Activated CD8-positive, alpha-beta memory T cell treated with anti-CD3 and anti-CD28 coated beads, Interleukin-2, amount 50 U/mL, for 24 hours (primary cell): ENCODE measurements at regions not wholly inside any gene's neighbourhood (a gene's known extent, or its start where the extent isn't known, plus 50 kb on each side); places are given as distances from the start of the nearest gene placed in this dataset.

Experiments
- DNase-seq: peaks from one replicate; pipeline ENCODE4 v3.0.0-alpha.2; 2020; ENCODE audit errors: extremely low read depth

DNA sequence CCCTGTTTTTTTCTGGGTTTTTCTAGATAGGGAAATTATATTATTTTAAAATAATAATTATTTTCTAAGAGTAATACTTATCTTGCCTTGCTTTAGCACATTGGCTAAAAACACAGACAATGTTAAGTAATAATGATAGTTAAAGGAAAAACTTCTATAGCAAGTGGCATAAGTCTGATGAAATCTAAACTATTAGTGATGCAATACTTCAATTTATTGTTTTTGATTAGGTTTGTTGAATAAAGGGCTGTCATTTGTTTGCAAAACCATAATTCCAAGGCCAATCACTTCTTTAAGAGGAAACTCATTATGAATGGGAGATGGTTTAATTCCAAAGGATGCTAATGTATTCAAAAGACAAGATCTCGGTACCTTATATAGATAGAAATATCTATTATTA lies 293.8 kb upstream of the FBXL7 start:
- DNase-seq = no peak

DNA sequence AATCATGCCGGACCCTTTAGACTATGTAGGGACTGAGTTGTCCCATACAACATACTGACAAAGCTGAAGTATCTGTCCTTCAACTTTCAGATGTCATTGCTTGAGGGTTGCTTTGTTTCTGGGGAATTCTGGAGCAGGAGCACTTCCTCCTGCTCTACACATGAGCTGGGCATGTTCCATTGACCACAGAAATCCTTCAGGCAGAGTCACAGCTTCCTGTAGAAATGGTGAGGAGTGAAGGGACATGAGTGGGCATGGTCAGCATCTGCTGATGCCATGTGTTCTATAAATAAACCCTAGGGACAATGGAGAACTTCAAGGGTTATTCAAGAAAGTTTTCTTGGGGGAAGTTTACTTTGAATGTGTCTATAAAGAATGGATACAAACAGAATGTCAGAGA lies 296.6 kb upstream of the FBXL7 start:
- no peak for DNase-seq

DNA sequence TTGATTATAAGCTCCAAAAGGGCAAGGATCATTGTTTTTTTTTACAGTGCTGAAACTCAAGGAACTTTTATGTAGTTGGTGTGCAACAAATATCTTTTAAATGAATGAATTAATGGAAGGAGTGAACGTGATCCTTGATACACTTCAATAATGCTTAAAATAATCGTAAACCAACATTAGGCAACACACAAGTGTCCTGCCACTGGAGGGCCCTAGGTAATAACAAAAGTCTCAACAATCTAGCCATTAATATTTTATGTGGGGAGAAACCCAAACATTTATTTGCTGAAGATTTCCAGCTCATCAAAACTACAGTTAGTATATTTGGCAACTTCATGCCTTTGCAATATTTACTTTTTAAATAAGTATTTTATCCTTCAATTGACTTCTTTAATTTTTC lies 309.0 kb upstream of the FBXL7 start:
- DNase-seq = no peak

DNA sequence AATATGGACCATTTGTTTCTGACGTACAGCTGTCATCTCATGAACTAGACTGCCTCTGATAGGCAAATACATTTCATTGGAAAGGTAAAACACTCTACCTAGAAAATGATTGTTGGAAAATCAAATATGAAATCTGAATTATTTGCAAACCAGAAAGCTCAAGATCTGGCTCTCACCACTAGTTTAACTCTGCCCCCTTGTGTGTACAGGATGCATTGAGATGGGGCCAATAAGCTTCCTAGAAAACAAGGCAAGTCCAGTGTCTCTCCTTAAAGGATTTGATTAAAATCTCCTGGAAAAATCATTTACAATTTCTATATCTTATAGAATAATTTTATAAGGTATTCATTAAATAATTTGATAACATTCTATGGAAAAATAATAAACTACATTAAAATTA lies 311.9 kb upstream of the ANKH start:
- no peak for DNase-seq

DNA sequence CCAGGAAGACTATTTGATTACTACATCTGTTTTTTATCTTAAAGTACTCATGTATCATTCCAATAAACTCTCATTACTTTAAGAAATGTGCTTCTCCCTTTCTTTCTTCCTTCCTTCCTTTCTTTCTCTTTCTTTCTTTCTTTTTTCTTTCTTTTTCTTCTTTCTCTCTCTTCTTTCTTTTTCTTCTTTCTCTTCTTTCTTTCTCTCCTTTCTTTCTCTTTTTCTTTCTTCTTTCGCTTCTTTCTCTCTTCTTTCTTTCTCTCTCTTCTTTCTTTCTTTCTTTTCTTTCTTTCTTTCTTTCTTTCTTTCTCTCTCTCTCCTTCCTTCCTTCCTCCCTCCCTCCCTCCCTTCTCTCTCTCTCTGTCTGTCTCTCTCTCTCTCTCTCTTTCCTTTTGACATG lies 298.6 kb upstream of the ANKH start:
- DNase-seq = no peak

DNA sequence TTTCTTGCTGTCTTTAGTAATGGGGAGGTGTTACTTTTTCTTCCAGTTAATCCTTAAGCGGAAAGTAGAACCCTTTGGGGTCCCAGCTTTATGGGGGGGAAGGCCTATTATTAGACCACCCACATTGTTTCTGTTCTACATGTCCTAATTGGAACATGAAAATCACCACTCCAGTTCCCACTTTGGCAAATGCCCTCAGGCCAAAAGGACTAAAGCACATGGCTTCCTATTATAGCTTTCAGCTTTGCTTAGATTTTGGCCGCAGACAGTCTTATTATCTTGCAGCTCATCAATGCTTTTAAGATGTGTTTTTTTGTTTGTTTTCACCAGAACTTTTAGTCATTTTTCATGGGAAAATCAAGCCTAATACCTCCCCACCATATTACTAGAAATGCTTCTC lies 296.8 kb upstream of the ANKH start:
- DNase-seq = no peak

DNA sequence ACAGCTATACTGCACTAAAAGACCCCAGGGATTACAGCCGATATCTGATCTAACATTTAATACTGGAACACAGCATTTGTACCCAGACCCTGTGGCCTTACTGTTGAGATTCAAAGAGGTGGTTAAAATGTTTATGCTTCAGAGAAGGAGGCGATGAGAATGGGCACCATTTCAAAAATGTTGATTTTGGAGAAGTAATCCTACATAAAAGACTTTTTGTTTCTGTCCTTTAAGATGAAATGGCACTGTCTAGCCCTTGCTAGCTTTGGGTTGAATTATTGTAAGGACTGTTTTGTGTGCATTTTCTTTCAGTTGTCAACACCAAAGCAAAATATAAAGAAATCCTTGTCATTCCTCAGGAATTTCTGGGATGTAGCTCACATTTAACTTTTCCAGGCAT lies 288.5 kb upstream of the ANKH start:
- DNase-seq = no peak

DNA sequence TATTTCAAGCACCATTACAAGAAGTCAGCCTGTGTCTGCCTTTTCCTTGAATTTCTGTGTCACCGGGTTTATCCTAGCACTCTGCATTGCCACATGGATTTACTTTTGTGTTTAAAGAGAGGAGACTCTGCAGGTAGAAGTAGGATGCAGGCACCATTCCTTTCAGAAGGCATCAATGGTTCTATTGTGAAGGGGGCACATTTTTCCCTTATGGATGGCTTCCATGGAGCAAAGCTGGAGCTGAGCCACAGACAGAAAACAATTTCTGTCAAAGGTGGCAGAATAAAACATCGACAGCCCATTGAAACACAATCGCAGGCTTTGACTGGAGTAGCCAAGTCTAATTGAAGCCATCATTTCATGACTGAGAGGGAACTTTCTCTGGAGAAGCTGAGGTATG lies 288.0 kb upstream of the ANKH start:
- DNase-seq = no peak

DNA sequence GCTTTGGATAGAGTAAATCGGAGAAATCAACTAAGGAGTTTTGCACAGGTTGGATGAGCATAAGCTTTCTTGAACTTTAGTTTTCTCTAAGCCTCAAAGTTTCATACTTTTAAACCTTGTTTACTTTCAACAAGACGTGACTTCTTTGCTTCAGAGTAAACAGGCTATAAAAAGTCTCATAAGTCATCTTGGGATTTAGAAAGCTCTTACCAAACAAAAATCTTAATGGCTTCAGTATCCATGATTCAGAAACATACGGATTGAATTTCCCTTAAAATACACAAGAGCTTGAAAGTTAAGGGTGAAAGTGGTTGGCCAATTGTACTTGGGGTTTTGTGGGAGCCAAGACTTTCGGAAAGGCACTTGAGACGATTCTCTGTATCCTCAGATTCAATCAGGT lies 270.9 kb upstream of the ANKH start:
- no peak for DNase-seq

DNA sequence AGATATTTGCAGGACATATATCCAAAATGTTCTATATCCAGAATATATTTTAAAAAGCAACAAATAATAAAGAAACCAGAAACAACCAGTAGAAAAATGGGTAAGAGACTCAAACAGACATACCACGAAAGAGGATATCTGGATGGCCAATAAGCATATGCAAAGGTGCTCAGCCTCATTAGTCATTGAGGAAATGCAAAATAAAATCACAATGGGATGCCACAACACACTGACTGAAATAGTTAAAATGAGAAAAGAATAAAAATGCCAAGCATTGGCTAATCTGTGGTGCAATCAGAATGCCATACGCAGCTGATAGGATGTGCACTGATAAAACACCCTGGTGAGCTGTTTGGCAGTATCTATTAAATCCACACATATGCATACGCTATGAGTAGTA lies 265.8 kb upstream of the ANKH start:
- DNase-seq = no peak

DNA sequence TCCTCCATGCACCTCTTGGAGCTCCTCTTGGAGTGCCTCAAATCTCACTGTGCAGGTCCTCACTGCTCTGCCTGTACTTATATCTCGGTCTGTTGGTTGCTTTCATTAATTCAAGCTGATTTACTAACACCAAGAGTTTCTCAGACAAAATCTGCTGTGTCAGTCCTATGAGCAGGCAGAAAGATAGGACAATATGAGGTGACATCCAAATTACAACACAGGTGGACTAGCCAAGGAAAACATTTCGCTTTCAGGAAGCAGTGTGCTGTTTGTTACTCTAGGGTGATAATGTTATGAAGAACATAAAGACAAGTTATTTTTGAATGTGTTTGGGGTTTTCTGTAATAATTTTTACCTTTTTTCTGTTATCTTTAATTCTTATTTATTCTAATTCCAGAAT lies 264.1 kb upstream of the ANKH start:
- no peak for DNase-seq

DNA sequence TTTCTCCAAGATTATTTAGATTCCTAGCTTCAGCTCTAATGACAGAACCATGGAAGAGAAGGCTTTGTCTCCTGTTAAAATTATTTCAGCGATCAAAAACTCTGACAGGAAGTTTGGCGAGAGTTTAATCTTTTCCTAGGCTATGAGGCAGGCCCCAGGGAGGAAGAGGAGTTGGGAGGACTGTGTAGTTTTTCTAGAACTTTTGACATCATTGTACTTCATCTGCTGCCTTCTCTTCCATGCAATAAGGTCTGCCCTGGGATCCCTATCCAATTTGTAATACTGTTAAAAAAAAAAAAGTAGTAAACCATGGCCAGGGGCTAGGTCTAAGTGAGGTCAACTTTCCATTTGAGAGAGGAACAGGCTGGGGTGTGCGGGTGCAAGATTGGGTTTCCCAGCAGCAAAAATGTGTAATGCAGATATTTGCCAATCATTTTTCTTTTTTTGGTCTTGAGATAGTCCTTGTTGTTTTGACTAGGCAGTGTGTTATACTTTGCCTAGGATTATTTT lies 261.9 kb upstream of the ANKH start:
- no peak for DNase-seq

DNA sequence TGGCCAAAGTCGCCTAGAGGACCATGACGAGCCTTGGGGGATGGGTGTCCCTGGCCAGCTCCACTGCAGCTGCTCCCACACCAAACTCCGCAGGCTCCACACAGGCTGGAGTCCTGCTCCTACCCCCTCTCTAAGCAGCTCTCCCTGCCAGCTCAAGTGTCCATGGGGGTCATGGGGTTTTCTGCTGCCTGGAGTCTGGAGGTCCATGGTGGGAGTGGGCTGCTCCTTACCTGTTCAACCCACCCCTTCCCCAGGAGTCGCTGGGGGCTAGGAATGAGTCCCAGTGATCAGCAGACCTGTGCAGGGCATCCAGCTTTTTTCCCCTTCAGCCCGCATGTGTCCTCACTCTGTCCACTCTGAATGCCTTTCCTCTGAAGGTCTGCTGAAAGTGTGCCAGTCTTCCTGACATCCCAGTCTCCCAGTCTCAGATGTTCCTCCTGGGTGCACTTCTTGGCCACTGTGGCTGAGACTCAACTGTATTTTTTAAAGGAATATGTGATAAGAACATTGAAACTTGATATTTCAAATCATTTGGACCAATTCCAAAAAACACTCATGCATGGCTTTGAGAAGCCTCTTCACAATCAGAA lies 261.3 kb upstream of the ANKH start:
- DNase-seq = no peak

DNA sequence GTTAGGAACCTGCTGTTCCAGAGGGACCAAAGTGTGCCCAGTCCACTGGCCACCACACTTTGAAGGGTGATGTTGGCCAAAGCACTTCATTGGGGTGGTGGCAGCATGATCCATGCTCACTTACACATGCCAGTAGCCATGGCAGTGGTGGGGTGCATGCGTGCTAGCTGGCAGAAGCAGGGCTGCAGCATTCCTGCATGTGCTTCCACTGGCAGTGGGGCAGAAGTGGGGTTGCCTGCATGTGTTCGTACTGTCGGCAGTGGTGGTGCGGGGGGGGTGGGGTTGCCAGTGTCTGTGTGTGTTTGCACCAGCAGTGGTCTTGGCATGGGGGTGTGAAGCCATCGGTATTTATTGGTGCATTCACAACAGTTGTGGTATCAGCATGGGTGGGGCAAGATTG lies 260.3 kb upstream of the ANKH start:
- DNase-seq = no peak

DNA sequence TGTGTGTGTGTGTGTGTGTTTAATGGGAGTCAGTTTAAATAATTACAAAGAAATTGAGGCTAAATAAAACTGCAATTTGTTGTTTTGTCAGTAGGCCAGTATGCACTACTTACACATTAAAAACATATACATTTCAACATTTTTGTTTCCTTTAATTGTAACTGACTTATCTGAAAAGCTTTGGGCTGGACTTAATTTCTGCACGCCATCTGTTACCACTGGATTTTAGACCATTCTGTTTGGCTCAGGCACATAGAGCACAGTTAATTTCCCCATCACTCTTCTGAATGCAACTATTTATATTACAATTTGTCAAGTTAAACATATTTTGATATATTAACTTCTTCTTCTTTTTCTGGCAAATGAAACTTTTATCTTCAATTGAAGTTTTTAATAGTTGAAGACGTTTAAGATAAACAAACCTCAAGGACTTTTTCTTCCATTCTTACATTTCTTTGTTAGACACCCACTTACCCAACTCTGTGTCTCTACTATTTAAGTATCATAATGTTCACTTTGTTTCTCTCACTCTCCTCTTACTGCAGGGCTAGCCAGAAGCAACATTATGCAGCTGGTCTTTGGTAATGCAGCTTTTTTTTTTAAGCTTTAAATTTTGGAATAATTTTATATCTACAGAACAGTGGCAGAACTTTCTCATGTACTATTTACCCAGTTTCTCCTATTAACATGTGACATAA lies 253.4 kb upstream of the ANKH start:
- no peak for DNase-seq

DNA sequence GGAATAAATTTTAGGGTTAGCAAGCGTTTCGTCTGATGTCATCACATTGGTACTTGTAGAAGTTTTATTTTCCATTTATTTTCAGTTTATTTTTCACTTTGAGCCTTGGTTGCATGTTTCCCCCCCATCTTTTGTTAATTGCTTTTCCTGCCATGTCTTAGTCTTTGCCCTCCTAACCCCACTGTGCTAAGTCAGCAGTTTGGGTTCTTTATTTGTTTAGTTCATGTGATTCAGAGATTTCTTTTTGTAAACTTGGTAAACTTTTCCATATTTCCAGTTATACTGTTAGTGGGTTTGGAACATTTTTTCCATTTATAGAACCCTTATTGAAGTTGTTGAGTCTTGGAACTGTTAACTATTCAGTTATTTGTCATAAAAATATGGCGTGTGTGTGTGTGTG lies 252.9 kb upstream of the ANKH start:
- no peak for DNase-seq

DNA sequence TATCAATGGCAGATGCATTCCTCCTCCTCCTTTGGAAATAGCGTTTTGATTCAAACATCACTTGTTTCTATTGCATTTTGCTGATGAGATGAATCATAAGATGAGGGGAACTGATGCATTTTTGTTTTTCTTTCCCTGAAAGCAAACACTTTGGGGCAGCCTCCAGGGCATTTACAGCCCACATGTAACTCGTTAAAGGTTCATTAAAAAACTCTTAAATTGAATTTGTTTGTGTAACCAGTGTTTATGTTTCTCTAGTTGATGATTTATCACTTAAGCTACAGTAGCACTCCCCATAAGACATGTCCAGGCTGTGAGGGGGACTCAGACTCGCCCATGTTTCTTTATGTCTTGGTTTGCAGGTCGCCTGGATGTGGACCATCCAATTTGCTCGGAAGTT lies 246.1 kb upstream of the ANKH start:
- DNase-seq = no peak

DNA sequence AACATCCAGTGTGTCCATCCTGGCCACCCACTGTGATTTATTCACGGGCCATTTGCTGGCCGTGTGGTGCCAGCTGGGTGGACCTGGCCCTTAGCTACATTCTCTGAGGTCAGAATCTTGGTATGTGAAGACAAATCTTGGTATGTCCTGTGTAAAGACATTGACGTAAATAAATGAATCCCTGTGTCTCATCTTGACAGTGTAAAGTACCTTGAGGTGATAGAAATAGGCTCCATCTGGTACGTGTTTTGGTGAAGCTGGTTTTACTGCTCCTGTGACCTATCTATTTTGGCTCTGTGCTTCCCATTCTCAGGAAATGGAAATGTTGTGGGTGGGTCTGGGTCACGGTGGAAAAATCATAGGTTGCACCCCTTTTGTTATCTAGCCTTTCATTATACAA lies 245.4 kb upstream of the ANKH start:
- no peak for DNase-seq

DNA sequence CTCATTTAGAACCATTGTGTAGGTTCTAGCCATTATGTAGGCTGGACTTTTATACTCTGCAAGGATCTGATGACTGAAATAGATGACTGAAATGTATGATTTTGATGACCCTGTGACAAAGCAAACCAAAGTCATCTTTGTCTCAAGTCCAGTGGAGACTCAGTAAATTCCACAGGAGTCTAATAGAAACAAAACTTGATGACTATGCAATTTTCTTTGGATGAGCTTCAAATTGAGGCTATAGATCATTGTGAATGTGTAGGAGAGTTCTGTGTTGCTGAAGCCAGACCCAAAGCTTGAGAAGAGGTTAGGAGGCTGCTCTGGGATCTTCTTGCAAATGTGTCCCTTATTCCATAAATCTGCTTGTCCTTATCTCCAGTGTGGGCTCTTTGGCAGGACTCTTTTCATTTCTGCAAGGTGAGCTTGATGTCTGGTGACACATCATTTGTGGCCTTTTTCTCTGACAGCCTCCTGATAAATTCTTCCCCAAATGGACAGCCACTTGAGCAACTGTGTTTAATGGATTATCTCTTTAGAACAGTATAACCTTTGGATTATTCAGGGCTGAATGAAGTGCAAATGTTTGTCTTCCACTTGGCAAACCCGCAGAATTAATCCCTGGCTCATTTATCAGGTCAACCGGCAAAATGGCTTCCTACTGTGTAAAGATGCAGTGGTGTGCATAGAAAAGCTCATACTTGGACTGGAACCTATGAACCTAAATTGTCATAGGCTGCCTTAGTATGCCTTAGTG lies 235.1 kb upstream of the ANKH start:
- no peak for DNase-seq

DNA sequence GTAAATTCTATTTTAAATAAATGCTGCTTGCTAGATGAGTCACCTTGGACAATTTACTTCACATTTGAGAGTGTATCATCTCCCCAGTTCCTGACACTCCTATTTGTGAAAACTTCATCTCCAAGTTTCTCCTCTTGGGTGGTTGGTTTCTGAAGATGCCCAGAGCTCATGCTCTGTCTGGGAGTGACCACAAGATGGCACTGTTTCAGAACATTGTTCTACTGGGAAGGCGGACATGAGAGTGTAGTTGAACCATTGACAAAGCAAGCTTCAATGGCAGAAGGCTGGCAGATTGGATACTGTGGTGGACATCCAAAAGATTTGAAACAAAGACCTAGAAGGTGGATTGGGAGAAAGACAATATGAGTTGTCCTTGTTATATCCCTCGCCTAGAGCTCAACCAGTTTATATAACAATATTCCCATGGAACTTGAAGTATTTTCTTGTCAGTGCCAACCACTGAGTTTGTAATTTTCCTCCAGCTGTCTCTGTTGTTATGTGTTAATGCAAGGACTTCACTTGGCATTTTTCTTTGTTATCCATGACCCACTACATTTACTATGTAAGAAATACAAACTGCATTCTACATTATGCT lies 234.3 kb upstream of the ANKH start:
- DNase-seq = no peak

DNA sequence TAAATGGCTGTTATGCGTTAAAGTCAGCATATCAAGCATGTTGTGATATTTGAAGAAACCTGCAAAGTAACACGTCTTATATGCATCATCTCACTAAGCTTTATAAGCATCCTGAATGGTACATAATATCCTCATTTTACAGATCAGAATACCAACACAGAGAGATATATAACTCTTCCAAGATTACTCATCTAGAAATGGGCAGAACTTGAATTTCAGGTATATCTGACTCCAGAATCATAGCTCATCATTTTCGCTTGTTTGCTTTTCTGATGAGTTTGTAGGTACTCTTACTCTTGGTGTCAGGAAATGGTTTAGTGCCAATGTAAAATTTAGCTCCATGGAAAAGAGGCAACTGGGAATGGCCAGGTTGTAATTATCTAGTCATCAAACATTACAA lies 232.3 kb upstream of the ANKH start:
- DNase-seq = no peak

DNA sequence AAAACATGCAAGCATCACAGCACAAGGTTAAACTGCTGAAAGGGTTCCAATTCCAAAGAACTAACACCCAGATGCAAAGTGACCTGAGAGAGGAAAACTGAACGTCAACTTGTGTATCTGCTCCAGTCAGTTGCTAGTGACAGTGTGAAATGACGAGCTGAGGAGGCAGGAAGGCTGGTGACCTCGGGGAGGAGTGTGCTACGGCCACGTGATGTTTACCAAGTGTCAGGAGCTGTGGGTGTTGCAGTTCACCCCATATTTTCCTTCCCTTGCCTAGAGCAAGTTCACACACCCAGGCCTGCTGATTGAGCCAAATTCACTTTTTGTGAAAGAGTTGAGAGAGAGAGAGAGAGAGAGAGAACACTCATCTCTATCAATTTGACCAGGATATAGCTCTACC lies 231.6 kb upstream of the ANKH start:
- no peak for DNase-seq

DNA sequence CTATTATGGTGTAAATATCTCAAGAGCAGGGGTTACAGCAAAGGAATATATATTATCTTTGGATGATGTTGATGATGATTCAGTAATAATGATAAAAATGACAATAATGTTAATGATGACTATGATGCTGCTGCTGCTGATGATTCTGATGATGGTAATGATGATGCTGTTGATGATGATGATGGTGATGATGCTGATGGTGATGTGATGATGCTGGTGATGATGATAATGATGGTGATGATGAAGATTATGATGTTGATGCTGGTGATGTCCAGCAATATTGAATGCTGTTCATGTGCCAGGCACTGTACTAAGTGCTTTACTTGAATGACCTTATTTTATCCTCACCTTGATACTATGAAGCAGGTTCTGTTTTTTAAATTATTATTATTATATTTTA lies 226.0 kb upstream of the ANKH start:
- DNase-seq = no peak
